GM12891 (cell line): ENCODE measurements at regions not wholly inside any gene's neighbourhood (a gene's known extent, or its start where the extent isn't known, plus 50 kb on each side); places are given as distances from the start of the nearest gene placed in this dataset.
A peak's percentile ranks its signal among the peaks of the same experiment; 100 is the strongest.

Source experiments
- DNase-seq: peaks from one replicate; pipeline ENCODE4 v3.0.0; 2011; ENCODE audit warnings: low spot score; ENCODE audit not compliant: insufficient read length
- FAIRE-seq: peaks from 2 replicates; lab custom pipeline; 2011; peaks lifted over from hg19 to GRCh38; lab: Jason Lieb, UNC
- PAX5 ChIP-seq: IDR thresholded peaks from 2 replicates; pipeline ENCODE4 v1.6.1; 2011; ENCODE audit warnings: low read length, moderate library complexity, mild to moderate bottlenecking; ENCODE audit not compliant: insufficient read depth, severe bottlenecking
- POLR2A ChIP-seq: IDR thresholded peaks from 2 replicates; pipeline ENCODE4 v1.6.1; 2011; ENCODE audit warnings: low read depth, low read length, control low read depth
- POLR2AphosphoS5 ChIP-seq: IDR thresholded peaks from 2 replicates; pipeline ENCODE4 v1.6.1; 2011; ENCODE audit warnings: low read depth, low read length, control low read depth
- POU2F2 ChIP-seq: IDR thresholded peaks from 2 replicates; pipeline ENCODE4 v1.6.1; 2011; ENCODE audit warnings: low read depth, mild to moderate bottlenecking, control low read depth, low read length, moderate library complexity
- SPI1 ChIP-seq: IDR thresholded peaks from 2 replicates; pipeline ENCODE4 v1.6.1; 2011; ENCODE audit warnings: low read depth, low read length, control low read depth
- TAF1 ChIP-seq: IDR thresholded peaks from 2 replicates; pipeline ENCODE4 v1.6.1; 2011; ENCODE audit warnings: low read depth, low read length, control low read depth

GRCh38 chr4:57205580-57205979 lies 95.4 kb upstream of the IGFBP7 start:
- no peak for TF ChIP-seq PAX5
- no peak for TF ChIP-seq SPI1
- TF ChIP-seq POLR2AphosphoS5 = no peak
- TF ChIP-seq POLR2A = no peak
- no peak for TF ChIP-seq TAF1
- no peak for TF ChIP-seq POU2F2
- DNase-seq = no peak
- no peak for FAIRE-seq

- DNase-seq = no peak
- TF ChIP-seq POLR2AphosphoS5 (no peak), SPI1 (no peak), POU2F2 (no peak)
- FAIRE-seq = no peak
These were observed 90.7 kb upstream of the IGFBP7 start for GRCh38 chr4:57200799-57201327.

- DNase-seq = no peak
- FAIRE-seq = no peak
- TF ChIP-seq POLR2A = no peak
- TF ChIP-seq PAX5 = no peak
- no peak for TF ChIP-seq SPI1
- no peak for TF ChIP-seq TAF1
- no peak for TF ChIP-seq POLR2AphosphoS5
- no peak for TF ChIP-seq POU2F2
These were observed 89.1 kb upstream of the IGFBP7 start for GRCh38 chr4:57199267-57199666.

GRCh38 chr4:57195622-57196021 lies 85.4 kb upstream of the IGFBP7 start:
- no peak for DNase-seq
- no peak for FAIRE-seq
- no peak for TF ChIP-seq POLR2AphosphoS5
- TF ChIP-seq SPI1 = no peak
- no peak for TF ChIP-seq PAX5
- no peak for TF ChIP-seq TAF1
- no peak for TF ChIP-seq POLR2A
- TF ChIP-seq POU2F2 = no peak

- TF ChIP-seq TAF1 = no peak
- no peak for TF ChIP-seq POLR2A
- TF ChIP-seq SPI1 = no peak
- no peak for TF ChIP-seq PAX5
- TF ChIP-seq POLR2AphosphoS5 = no peak
- TF ChIP-seq POU2F2 = no peak
- DNase-seq (no peak), FAIRE-seq (no peak)
These were observed 84.0 kb upstream of the IGFBP7 start for GRCh38 chr4:57194068-57194611.

- TF ChIP-seq PAX5 (no peak), TAF1 (no peak), POLR2A (no peak), SPI1 (no peak), POU2F2 (no peak), POLR2AphosphoS5 (no peak)
- FAIRE-seq = no peak
- DNase-seq = no peak
These were observed 83.1 kb upstream of the IGFBP7 start for GRCh38 chr4:57193209-57193810.

- no peak for FAIRE-seq
- TF ChIP-seq POU2F2 = no peak
- no peak for TF ChIP-seq POLR2A
- TF ChIP-seq PAX5 = no peak
- no peak for TF ChIP-seq TAF1
- no peak for TF ChIP-seq SPI1
- no peak for TF ChIP-seq POLR2AphosphoS5
- no peak for DNase-seq
These were observed 81.4 kb upstream of the IGFBP7 start for GRCh38 chr4:57191523-57192034.

- FAIRE-seq = no peak
- peak; percentile 20 for DNase-seq
- TF ChIP-seq POLR2AphosphoS5 (no peak), TAF1 (no peak)
These were observed 80.7 kb upstream of the IGFBP7 start for GRCh38 chr4:57190601-57191481.

- DNase-seq = no peak
- no peak for FAIRE-seq
- no peak for TF ChIP-seq PAX5
- no peak for TF ChIP-seq POU2F2
- no peak for TF ChIP-seq POLR2A
- no peak for TF ChIP-seq POLR2AphosphoS5
- TF ChIP-seq SPI1 = no peak
- TF ChIP-seq TAF1 = no peak
These were observed 77.1 kb upstream of the IGFBP7 start for GRCh38 chr4:57187246-57187645.

- FAIRE-seq = no peak
- TF ChIP-seq TAF1 = no peak
- no peak for TF ChIP-seq SPI1
- no peak for TF ChIP-seq POU2F2
- no peak for TF ChIP-seq POLR2AphosphoS5
- no peak for TF ChIP-seq POLR2A
- no peak for TF ChIP-seq PAX5
- DNase-seq = no peak
These were observed 74.3 kb upstream of the IGFBP7 start for GRCh38 chr4:57184378-57185029.
